ENCODE measurements at regions not wholly inside any gene's neighbourhood (a gene's known extent, or its start where the extent isn't known, plus 50 kb on each side); places are given as distances from the start of the nearest gene placed in this dataset.

- H3K9ac ChIP-seq (ENCODE audit: low read depth in 1 of 2, low read length in 2 of 2): no peak overlapping the region
- 84% methylated on average over 1 of the region's 1 CpG for WGBS
- no peak for TF ChIP-seq CTCF (IDR thresholded peaks at IDR 0.05; ENCODE audit: low read depth, low read length, missing input control)
- no peak for TF ChIP-seq FOXA2 (IDR thresholded peaks at IDR 0.05)
- no peak for TF ChIP-seq RXRA (IDR thresholded peaks at IDR 0.05)
- TF ChIP-seq EGR1 (IDR thresholded peaks at IDR 0.05; ENCODE audit: low read depth in 2 of 2): no peak
- no peak for TF ChIP-seq HNF4A (conservative IDR thresholded peaks at IDR 0.05)
- no peak for TF ChIP-seq RAD21 (IDR thresholded peaks at IDR 0.05)
- TF ChIP-seq TAF1 (conservative IDR thresholded peaks at IDR 0.05): no peak
- no peak for TF ChIP-seq ATF3 (IDR thresholded peaks at IDR 0.05)
- no peak for TF ChIP-seq JUND (IDR thresholded peaks at IDR 0.05)
- no peak for TF ChIP-seq FOXA1 (IDR thresholded peaks at IDR 0.05)
- TF ChIP-seq YY1 (IDR thresholded peaks at IDR 0.05): no peak
- no peak for TF ChIP-seq REST (IDR thresholded peaks at IDR 0.05)
- no peak for TF ChIP-seq GABPA (IDR thresholded peaks at IDR 0.05 in 1 of 2, conservative IDR thresholded peaks at IDR 0.05 in 1 of 2)
- TF ChIP-seq SP1 (IDR thresholded peaks at IDR 0.05): no peak
- no peak overlapping the region for H3K4me3 ChIP-seq (ENCODE audit: low read depth in 1 of 3, low read length in 3 of 3)
- H3K27me3 ChIP-seq (ENCODE audit: control insufficient read depth in 4 of 4, insufficient read depth in 4 of 4, low read length in 3 of 4): no peaks in the 10 kb centered on the region
- DNase-seq (ENCODE audit: low spot score): no peak
- H3K4me1 ChIP-seq (ENCODE audit: control insufficient read depth in 4 of 4, insufficient read depth in 4 of 4, low read length in 3 of 4): no peaks in the 10 kb centered on the region
- no peaks in the 10 kb centered on the region for H3K9me3 ChIP-seq (ENCODE audit: control insufficient read depth in 4 of 4, low read length in 3 of 4)
- H3K27ac ChIP-seq (ENCODE audit: low read depth in 1 of 2, low read length in 2 of 2): no peak overlapping the region
- no peaks in the 10 kb centered on the region for H3K36me3 ChIP-seq (ENCODE audit: control insufficient read depth in 4 of 4, insufficient read depth in 3 of 4, low read depth in 1 of 4, low read length in 3 of 4)
These were observed 396.5 kb upstream of the RPS23 start for GRCh38 chr5:82674671-82675070.

- H3K4me3 ChIP-seq (ENCODE audit: low read depth in 1 of 3, low read length in 3 of 3): no peak overlapping the region
- 78% methylated on average over 6 of the region's 6 CpGs for WGBS
- DNase-seq (ENCODE audit: low spot score): no peak
- TF ChIP-seq TAF1 (conservative IDR thresholded peaks at IDR 0.05): no peak
- no peak for TF ChIP-seq FOXA1 (IDR thresholded peaks at IDR 0.05)
- TF ChIP-seq RXRA (IDR thresholded peaks at IDR 0.05): no peak
- no peak for TF ChIP-seq ATF3 (IDR thresholded peaks at IDR 0.05)
- TF ChIP-seq GABPA (IDR thresholded peaks at IDR 0.05 in 1 of 2, conservative IDR thresholded peaks at IDR 0.05 in 1 of 2): no peak
- TF ChIP-seq FOXA2 (IDR thresholded peaks at IDR 0.05): no peak
- no peak for TF ChIP-seq MAX (IDR thresholded peaks at IDR 0.05)
- TF ChIP-seq SP1 (IDR thresholded peaks at IDR 0.05): no peak
- no peak for TF ChIP-seq CTCF (IDR thresholded peaks at IDR 0.05; ENCODE audit: low read depth, low read length, missing input control)
- TF ChIP-seq HNF4A (conservative IDR thresholded peaks at IDR 0.05): no peak
- no peak for TF ChIP-seq REST (IDR thresholded peaks at IDR 0.05)
- no peak for TF ChIP-seq JUND (IDR thresholded peaks at IDR 0.05)
- no peak for TF ChIP-seq EGR1 (IDR thresholded peaks at IDR 0.05; ENCODE audit: low read depth in 2 of 2)
- TF ChIP-seq RAD21 (IDR thresholded peaks at IDR 0.05): no peak
- no peak for TF ChIP-seq HNF4G (IDR thresholded peaks at IDR 0.05)
- TF ChIP-seq NR2F2 (IDR thresholded peaks at IDR 0.05): no peak
These were observed 395.1 kb upstream of the RPS23 start for GRCh38 chr5:82673057-82673809.

More at GRCh38 chr5:82673057-82673809, 395.1 kb upstream of the RPS23 start:
- no peaks in the 10 kb centered on the region for H3K9me3 ChIP-seq (ENCODE audit: control insufficient read depth in 4 of 4, low read length in 3 of 4)
- no peaks in the 10 kb centered on the region for H3K27me3 ChIP-seq (ENCODE audit: control insufficient read depth in 4 of 4, insufficient read depth in 4 of 4, low read length in 3 of 4)
- H3K4me1 ChIP-seq (ENCODE audit: control insufficient read depth in 4 of 4, insufficient read depth in 4 of 4, low read length in 3 of 4): no peaks in the 10 kb centered on the region
- no peak overlapping the region for H3K27ac ChIP-seq (ENCODE audit: low read depth in 1 of 2, low read length in 2 of 2)
- no peak overlapping the region for H3K9ac ChIP-seq (ENCODE audit: low read depth in 1 of 2, low read length in 2 of 2)
- H3K36me3 ChIP-seq (ENCODE audit: control insufficient read depth in 4 of 4, insufficient read depth in 3 of 4, low read depth in 1 of 4, low read length in 3 of 4): no peaks in the 10 kb centered on the region
